ENCODE measurements at regions not wholly inside any gene's neighbourhood (a gene's known extent, or its start where the extent isn't known, plus 50 kb on each side); places are given as distances from the start of the nearest gene placed in this dataset.

DNA sequence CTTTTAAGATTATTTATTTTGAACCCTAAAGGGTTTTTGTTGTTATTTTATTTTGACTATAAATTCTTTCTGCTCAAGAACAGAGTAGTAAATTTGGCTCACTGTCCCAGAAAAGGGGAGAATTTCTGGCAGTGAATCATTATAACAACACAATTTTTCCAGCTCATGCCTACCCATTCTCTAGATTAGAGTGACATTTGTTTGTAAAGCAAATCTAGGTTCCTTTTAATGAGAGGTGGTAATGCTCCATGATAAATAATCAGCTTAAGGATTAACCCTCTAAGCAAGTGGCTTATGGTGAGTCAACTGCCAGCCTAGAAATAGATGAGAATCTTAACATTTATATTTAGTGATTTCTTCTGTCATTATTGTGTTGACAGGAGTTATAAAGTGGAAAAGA lies 409.2 kb downstream of the NFIB start:
- H3K4me3 Mint-ChIP-seq: no peak overlapping the region
- H2AFZ ChIP-seq (ENCODE audit: low read length): no peak overlapping the region
- H3K79me1 ChIP-seq (ENCODE audit: insufficient read depth, low read depth, low read length, poor library complexity, severe bottlenecking): no peaks in the 10 kb centered on the region
- H3K27me3 ChIP-seq (ENCODE audit: insufficient read depth, low read length): no peaks in the 10 kb centered on the region
- no peak overlapping the region for H2BK12ac ChIP-seq (ENCODE audit: insufficient read length, low read depth, low read length)
- H3K14ac ChIP-seq (ENCODE audit: insufficient read depth, low read length): no peak overlapping the region
- no peak overlapping the region for H4K8ac ChIP-seq (replicated peaks; ENCODE audit: insufficient read length, low read depth, low read length)
- no peak overlapping the region for H3K4ac ChIP-seq (ENCODE audit: low read depth, low read length)
- no peak overlapping the region for H3K4me2 ChIP-seq (ENCODE audit: insufficient read depth, insufficient read length, low read length)
- H3K4me1 Mint-ChIP-seq: peaks cover 12 to 18% of the 10 kb centered on the region in 2 experiments
- H3K23me2 ChIP-seq (ENCODE audit: insufficient read length, low read depth, low read length, poor library complexity, severe bottlenecking): no peaks in the 10 kb centered on the region
- no peak for DNase-seq
- no peaks in the 10 kb centered on the region for H4K20me1 ChIP-seq (ENCODE audit: control insufficient read depth, insufficient read depth, insufficient read length)
- H3K9me3 ChIP-seq (ENCODE audit: control insufficient read depth, low read depth, low read length): no peaks in the 10 kb centered on the region
- H3K27me3 Mint-ChIP-seq (ENCODE audit: low read depth): no peaks in the 10 kb centered on the region
- H2BK120ac ChIP-seq (ENCODE audit: low read depth, low read length, poor library complexity, severe bottlenecking): no peak overlapping the region
- H2BK5ac ChIP-seq (ENCODE audit: insufficient read length, low read length): no peak overlapping the region
- no peak overlapping the region for H3K18ac ChIP-seq (ENCODE audit: insufficient read length, low read depth, low read length)
- peaks cover 13 to 14% of the 10 kb centered on the region in 2 experiments for H3K9me3 Mint-ChIP-seq
- H3K27ac Mint-ChIP-seq: no peak overlapping the region; a peak in 1 of 7 replicates
- H3T11ph ChIP-seq (ENCODE audit: low read length): no peak overlapping the region
- H2BK20ac ChIP-seq (ENCODE audit: low read depth, low read length, poor library complexity, severe bottlenecking): no peak overlapping the region
- no peak overlapping the region for H3K9ac ChIP-seq (ENCODE audit: extremely low read depth, insufficient read length, low read length)
- H4K91ac ChIP-seq (ENCODE audit: insufficient read length, low read depth, low read length): no peak overlapping the region
- H2BK15ac ChIP-seq (ENCODE audit: low read depth, low read length): no peak overlapping the region
- H2AK5ac ChIP-seq (ENCODE audit: insufficient read length, low read length): no peak overlapping the region
- no peak overlapping the region for H3K27ac ChIP-seq (ENCODE audit: insufficient read length, low read depth, low read length)
- no peak overlapping the region for H3K23ac ChIP-seq (ENCODE audit: insufficient read length, low read depth, low read length)
- no peak overlapping the region for H4K5ac ChIP-seq (ENCODE audit: insufficient read length, low read depth, low read length)
- H3K4me1 ChIP-seq (ENCODE audit: insufficient read depth, low read length): peaks cover 3% of the 10 kb centered on the region; the same call in 1 of the 2 replicates
- peaks cover 3 to 12% (median 4%) of the 10 kb centered on the region in 3 experiments; a peak in 4 of 7 replicates for H3K36me3 Mint-ChIP-seq (ENCODE audit: insufficient read depth in 1 of 3, low read depth in 3 of 3)
- TF ChIP-seq, protein P1, sequence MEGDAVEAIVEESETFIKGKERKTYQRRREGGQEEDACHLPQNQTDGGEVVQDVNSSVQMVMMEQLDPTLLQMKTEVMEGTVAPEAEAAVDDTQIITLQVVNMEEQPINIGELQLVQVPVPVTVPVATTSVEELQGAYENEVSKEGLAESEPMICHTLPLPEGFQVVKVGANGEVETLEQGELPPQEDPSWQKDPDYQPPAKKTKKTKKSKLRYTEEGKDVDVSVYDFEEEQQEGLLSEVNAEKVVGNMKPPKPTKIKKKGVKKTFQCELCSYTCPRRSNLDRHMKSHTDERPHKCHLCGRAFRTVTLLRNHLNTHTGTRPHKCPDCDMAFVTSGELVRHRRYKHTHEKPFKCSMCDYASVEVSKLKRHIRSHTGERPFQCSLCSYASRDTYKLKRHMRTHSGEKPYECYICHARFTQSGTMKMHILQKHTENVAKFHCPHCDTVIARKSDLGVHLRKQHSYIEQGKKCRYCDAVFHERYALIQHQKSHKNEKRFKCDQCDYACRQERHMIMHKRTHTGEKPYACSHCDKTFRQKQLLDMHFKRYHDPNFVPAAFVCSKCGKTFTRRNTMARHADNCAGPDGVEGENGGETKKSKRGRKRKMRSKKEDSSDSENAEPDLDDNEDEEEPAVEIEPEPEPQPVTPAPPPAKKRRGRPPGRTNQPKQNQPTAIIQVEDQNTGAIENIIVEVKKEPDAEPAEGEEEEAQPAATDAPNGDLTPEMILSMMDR (conservative IDR thresholded peaks at IDR 0.05): no peak
- H3K56ac ChIP-seq (ENCODE audit: insufficient read length, low read depth, low read length): no peak overlapping the region
- no peaks in the 10 kb centered on the region for H3K79me2 ChIP-seq (ENCODE audit: insufficient read depth, low read length)
